ENCODE measurements at regions not wholly inside any gene's neighbourhood (a gene's known extent, or its start where the extent isn't known, plus 50 kb on each side); places are given as distances from the start of the nearest gene placed in this dataset.

- H3K4me3 ChIP-seq (ENCODE audit: low read depth, poor library complexity, severe bottlenecking): no peak overlapping the region
- 48 to 57% methylated on average over 4 of the region's 4 CpGs for WGBS, 2 donors
- intact Hi-C loops (cut with DNase I; ENCODE audit: low total_unique reads): no loop called here
- TF ChIP-seq POLR2A (IDR thresholded peaks at IDR 0.05): no peak
- TF ChIP-seq, protein P1, sequence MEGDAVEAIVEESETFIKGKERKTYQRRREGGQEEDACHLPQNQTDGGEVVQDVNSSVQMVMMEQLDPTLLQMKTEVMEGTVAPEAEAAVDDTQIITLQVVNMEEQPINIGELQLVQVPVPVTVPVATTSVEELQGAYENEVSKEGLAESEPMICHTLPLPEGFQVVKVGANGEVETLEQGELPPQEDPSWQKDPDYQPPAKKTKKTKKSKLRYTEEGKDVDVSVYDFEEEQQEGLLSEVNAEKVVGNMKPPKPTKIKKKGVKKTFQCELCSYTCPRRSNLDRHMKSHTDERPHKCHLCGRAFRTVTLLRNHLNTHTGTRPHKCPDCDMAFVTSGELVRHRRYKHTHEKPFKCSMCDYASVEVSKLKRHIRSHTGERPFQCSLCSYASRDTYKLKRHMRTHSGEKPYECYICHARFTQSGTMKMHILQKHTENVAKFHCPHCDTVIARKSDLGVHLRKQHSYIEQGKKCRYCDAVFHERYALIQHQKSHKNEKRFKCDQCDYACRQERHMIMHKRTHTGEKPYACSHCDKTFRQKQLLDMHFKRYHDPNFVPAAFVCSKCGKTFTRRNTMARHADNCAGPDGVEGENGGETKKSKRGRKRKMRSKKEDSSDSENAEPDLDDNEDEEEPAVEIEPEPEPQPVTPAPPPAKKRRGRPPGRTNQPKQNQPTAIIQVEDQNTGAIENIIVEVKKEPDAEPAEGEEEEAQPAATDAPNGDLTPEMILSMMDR (IDR thresholded peaks at IDR 0.05): no peak
- DNase-seq (ENCODE audit: low spot score in 2 of 2): no peak
These were observed 69.0 kb downstream of the KIF2B start for GRCh38 chr17:53891726-53892125.

DNA sequence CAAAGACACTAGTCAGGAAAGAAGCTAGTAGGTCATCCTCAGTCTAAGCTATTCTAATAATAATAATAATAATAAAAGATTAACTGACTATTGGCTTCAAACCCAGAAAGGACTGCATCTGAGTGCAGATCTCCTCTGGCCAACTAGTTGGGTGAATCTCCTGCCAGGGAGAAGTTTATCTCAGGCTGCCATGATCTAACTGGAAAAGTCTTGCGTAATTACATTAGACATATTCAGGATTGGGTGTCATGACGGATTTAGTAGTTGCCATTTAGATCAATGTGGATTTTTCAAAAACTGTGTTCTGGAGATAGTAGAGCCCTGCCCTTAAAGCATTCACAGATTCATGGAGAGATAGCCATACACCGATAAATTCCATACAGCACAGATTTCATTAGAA is 69.5 kb downstream of the KIF2B start:
- WGBS, 2 donors: 90 to 92% methylated on average over 3 of the region's 3 CpGs
- TF ChIP-seq POLR2A (IDR thresholded peaks at IDR 0.05): no peak
- TF ChIP-seq, protein P1 (IDR thresholded peaks at IDR 0.05): no peak
- H3K4me3 ChIP-seq (ENCODE audit: low read depth, poor library complexity, severe bottlenecking): no peak overlapping the region
- no peak for DNase-seq (ENCODE audit: low spot score in 2 of 2)
- intact Hi-C loops (cut with DNase I; ENCODE audit: low total_unique reads): no loop called here

GRCh38 chr17:53894591-53894990 is 71.9 kb downstream of the KIF2B start:
- no peak overlapping the region for H3K4me3 ChIP-seq (ENCODE audit: low read depth, poor library complexity, severe bottlenecking)
- TF ChIP-seq, protein P1 (IDR thresholded peaks at IDR 0.05): no peak
- TF ChIP-seq POLR2A (IDR thresholded peaks at IDR 0.05): no peak
- DNase-seq (ENCODE audit: low spot score in 2 of 2): no peak
- WGBS, 2 donors: 23 to 30% methylated on average over 1 of the region's 1 CpG
- intact Hi-C loops (cut with DNase I; ENCODE audit: low total_unique reads): no loop called here

DNA sequence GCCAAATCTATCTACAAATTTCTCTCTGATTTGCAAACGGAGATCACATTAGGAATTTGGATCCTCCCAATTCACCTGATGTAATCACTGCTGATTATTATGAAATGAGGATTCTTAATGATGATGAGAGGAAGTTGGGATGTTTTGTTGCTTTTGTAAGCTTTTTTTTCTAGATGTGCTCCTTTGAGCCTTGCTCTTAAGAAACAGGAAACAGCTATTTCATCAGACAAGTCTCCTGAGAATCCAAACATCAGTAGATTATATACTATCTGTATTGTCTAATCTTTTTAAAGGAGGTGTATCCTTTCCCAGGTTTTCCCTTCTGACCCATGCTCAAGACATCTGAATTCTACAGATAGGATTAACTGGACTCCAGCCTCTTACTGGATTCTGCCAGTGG is 73.3 kb downstream of the KIF2B start:
- no peak for DNase-seq (ENCODE audit: low spot score in 2 of 2)
- H3K4me3 ChIP-seq (ENCODE audit: low read depth, poor library complexity, severe bottlenecking): no peak overlapping the region
- 80 to 83% methylated on average over 1 of the region's 1 CpG for WGBS, 2 donors
- intact Hi-C loops (cut with DNase I; ENCODE audit: low total_unique reads): no loop called here
- TF ChIP-seq POLR2A (IDR thresholded peaks at IDR 0.05): no peak
- TF ChIP-seq, protein P1 (IDR thresholded peaks at IDR 0.05): no peak

- no peak for TF ChIP-seq POLR2A (IDR thresholded peaks at IDR 0.05)
- TF ChIP-seq, protein P1 (IDR thresholded peaks at IDR 0.05): no peak
- intact Hi-C loops (cut with DNase I; ENCODE audit: low total_unique reads): no loop called here
- WGBS, 2 donors: 85 to 93% methylated on average over 1 of the region's 1 CpG
These were observed 78.2 kb downstream of the KIF2B start for GRCh38 chr17:53900951-53901350.

DNA sequence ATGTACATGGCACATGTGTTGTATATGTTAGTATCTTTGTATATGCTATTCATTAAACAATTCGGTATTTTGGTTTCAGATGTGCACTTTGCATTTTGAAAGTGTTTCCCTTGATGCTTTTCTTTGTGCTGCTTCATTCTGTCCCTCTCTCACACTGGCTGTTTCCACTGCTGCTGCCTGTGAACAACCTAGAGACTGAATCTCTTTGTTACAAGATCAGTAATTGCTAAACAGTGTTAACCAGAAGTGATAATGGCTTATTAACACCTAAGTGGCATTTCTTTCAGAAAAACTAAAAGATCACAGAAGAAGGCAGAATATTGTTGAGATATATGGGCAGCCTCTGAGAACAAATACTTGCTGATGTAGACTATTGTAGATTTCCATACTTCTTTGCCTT is 84.7 kb downstream of the KIF2B start:
- intact Hi-C loops (cut with DNase I; ENCODE audit: low total_unique reads): no loop called here
- H3K4me3 ChIP-seq (ENCODE audit: low read depth, poor library complexity, severe bottlenecking): no peak overlapping the region
- TF ChIP-seq, protein P1 (IDR thresholded peaks at IDR 0.05): no peak
- TF ChIP-seq POLR2A (IDR thresholded peaks at IDR 0.05): no peak
- no peak for DNase-seq (ENCODE audit: low spot score in 2 of 2)
- 43 to 45% methylated on average over 1 of the region's 1 CpG for WGBS, 2 donors

More at GRCh38 chr17:53900951-53901350, 78.2 kb downstream of the KIF2B start:
- DNase-seq (ENCODE audit: low spot score in 2 of 2): no peak
- H3K4me3 ChIP-seq (ENCODE audit: low read depth, poor library complexity, severe bottlenecking): no peak overlapping the region

Measured in lower leg skin (tissue), 4 donors.